ENCODE measurements at regions not wholly inside any gene's neighbourhood (a gene's known extent, or its start where the extent isn't known, plus 50 kb on each side); places are given as distances from the start of the nearest gene placed in this dataset.

GRCh38 chr16:66171578-66171977 lies 194.9 kb upstream of the CDH5 start:
- no peak overlapping the region for H3K4me3 ChIP-seq (ENCODE audit: severe bottlenecking)
- ATAC-seq (ENCODE audit: low read depth) (no peak), DNase-seq (ENCODE audit: low spot score) (no peak)
- H3K27ac ChIP-seq (ENCODE audit: poor library complexity, severe bottlenecking) = no peak overlapping the region
- TF ChIP-seq CTCF (IDR thresholded peaks at IDR 0.05; ENCODE audit: poor library complexity, severe bottlenecking) = no peak
- no peaks in the 10 kb centered on the region for H3K27me3 ChIP-seq (ENCODE audit: insufficient read depth, poor library complexity, severe bottlenecking)
- H3K9me3 ChIP-seq (ENCODE audit: severe bottlenecking) = no peaks in the 10 kb centered on the region
- H3K36me3 ChIP-seq (ENCODE audit: low read depth) = no peaks in the 10 kb centered on the region
- H3K4me1 ChIP-seq (ENCODE audit: insufficient read depth, poor library complexity, severe bottlenecking) = no peaks in the 10 kb centered on the region

- no peaks in the 10 kb centered on the region for H3K27me3 ChIP-seq (ENCODE audit: insufficient read depth, poor library complexity, severe bottlenecking)
- TF ChIP-seq CTCF (IDR thresholded peaks at IDR 0.05; ENCODE audit: poor library complexity, severe bottlenecking) = no peak
- no peaks in the 10 kb centered on the region for H3K36me3 ChIP-seq (ENCODE audit: low read depth)
- H3K4me1 ChIP-seq (ENCODE audit: insufficient read depth, poor library complexity, severe bottlenecking) = no peaks in the 10 kb centered on the region
- no peaks in the 10 kb centered on the region for H3K9me3 ChIP-seq (ENCODE audit: severe bottlenecking)
- H3K27ac ChIP-seq (ENCODE audit: poor library complexity, severe bottlenecking) = no peak overlapping the region
- ATAC-seq (ENCODE audit: low read depth) (no peak), DNase-seq (ENCODE audit: low spot score) (no peak)
- H3K4me3 ChIP-seq (ENCODE audit: severe bottlenecking) = no peak overlapping the region
Measured at GRCh38 chr16:66170989-66171388, 195.5 kb upstream of the CDH5 start.

- Histone ChIP-seq H3K27ac (ENCODE audit: poor library complexity, severe bottlenecking) (no peak overlapping the region), H3K36me3 (ENCODE audit: low read depth) (no peaks in the 10 kb centered on the region), H3K4me3 (ENCODE audit: severe bottlenecking) (no peak overlapping the region), H3K27me3 (ENCODE audit: insufficient read depth, poor library complexity, severe bottlenecking) (no peaks in the 10 kb centered on the region), H3K9me3 (ENCODE audit: severe bottlenecking) (no peaks in the 10 kb centered on the region), H3K4me1 (ENCODE audit: insufficient read depth, poor library complexity, severe bottlenecking) (no peaks in the 10 kb centered on the region)
- DNase-seq (ENCODE audit: low spot score) (no peak), ATAC-seq (ENCODE audit: low read depth) (no peak)
- no peak for TF ChIP-seq CTCF (IDR thresholded peaks at IDR 0.05; ENCODE audit: poor library complexity, severe bottlenecking)
Measured at GRCh38 chr16:66169817-66170216, 196.7 kb upstream of the CDH5 start.

- H3K4me3 ChIP-seq (ENCODE audit: severe bottlenecking) = no peak overlapping the region
- no peaks in the 10 kb centered on the region for H3K27me3 ChIP-seq (ENCODE audit: insufficient read depth, poor library complexity, severe bottlenecking)
- no peak overlapping the region for H3K27ac ChIP-seq (ENCODE audit: poor library complexity, severe bottlenecking)
- H3K36me3 ChIP-seq (ENCODE audit: low read depth) = no peaks in the 10 kb centered on the region
- H3K4me1 ChIP-seq (ENCODE audit: insufficient read depth, poor library complexity, severe bottlenecking) = no peaks in the 10 kb centered on the region
- no peak for DNase-seq (ENCODE audit: low spot score)
- no peak for ATAC-seq (ENCODE audit: low read depth)
- no peaks in the 10 kb centered on the region for H3K9me3 ChIP-seq (ENCODE audit: severe bottlenecking)
- no peak for TF ChIP-seq CTCF (IDR thresholded peaks at IDR 0.05; ENCODE audit: poor library complexity, severe bottlenecking)
Measured at GRCh38 chr16:66168777-66169176, 197.7 kb upstream of the CDH5 start.

- TF ChIP-seq CTCF (IDR thresholded peaks at IDR 0.05; ENCODE audit: poor library complexity, severe bottlenecking) = no peak
- ATAC-seq (ENCODE audit: low read depth) (no peak), DNase-seq (ENCODE audit: low spot score) (no peak)
- H3K4me1 ChIP-seq (ENCODE audit: insufficient read depth, poor library complexity, severe bottlenecking) = no peaks in the 10 kb centered on the region
- no peak overlapping the region for H3K4me3 ChIP-seq (ENCODE audit: severe bottlenecking)
- no peaks in the 10 kb centered on the region for H3K9me3 ChIP-seq (ENCODE audit: severe bottlenecking)
- H3K27me3 ChIP-seq (ENCODE audit: insufficient read depth, poor library complexity, severe bottlenecking) = no peaks in the 10 kb centered on the region
- no peak overlapping the region for H3K27ac ChIP-seq (ENCODE audit: poor library complexity, severe bottlenecking)
- no peaks in the 10 kb centered on the region for H3K36me3 ChIP-seq (ENCODE audit: low read depth)
Measured at GRCh38 chr16:66167564-66168291, 198.8 kb upstream of the CDH5 start.
